ENCODE measurements at regions not wholly inside any gene's neighbourhood (a gene's known extent, or its start where the extent isn't known, plus 50 kb on each side); places are given as distances from the start of the nearest gene placed in this dataset.

DNA sequence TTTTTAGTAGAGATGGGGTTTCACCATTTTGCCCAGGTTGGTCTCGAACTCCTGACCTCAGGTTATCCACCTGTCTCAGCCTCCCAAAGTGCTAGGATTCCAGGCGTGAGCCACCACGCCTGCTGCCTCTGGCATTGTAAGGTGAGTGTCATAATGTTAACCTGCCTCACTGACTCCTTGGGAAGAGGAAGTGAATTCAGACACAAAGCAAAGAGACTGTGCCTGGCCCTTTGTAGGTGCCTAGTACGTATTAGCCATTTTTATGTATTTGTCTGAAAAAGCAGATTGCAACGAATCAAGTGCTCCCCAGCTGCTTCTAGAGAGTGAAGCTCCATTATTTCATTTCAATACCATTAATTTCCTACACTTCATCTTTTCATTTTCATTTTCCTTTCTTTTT, 260.5 kb downstream of the SAMD5 start:
- TF ChIP-seq NFIC (IDR thresholded peaks at IDR 0.05) (no peak), FOXM1 (IDR thresholded peaks at IDR 0.05; ENCODE audit: borderline replicate concordance, low read depth) (no peak), TCF12 (IDR thresholded peaks at IDR 0.05; ENCODE audit: low read depth) (no peak), CEBPB (IDR thresholded peaks at IDR 0.05) (no peak), EGR1 (IDR thresholded peaks at IDR 0.05) (no peak), RAD21 (IDR thresholded peaks at IDR 0.05; ENCODE audit: low read depth) (no peak), CREB1 (IDR thresholded peaks at IDR 0.05; ENCODE audit: low read depth) (no peak), YY1 (IDR thresholded peaks at IDR 0.05; ENCODE audit: low read depth) (no peak)
- TF ChIP-seq, protein P1, sequence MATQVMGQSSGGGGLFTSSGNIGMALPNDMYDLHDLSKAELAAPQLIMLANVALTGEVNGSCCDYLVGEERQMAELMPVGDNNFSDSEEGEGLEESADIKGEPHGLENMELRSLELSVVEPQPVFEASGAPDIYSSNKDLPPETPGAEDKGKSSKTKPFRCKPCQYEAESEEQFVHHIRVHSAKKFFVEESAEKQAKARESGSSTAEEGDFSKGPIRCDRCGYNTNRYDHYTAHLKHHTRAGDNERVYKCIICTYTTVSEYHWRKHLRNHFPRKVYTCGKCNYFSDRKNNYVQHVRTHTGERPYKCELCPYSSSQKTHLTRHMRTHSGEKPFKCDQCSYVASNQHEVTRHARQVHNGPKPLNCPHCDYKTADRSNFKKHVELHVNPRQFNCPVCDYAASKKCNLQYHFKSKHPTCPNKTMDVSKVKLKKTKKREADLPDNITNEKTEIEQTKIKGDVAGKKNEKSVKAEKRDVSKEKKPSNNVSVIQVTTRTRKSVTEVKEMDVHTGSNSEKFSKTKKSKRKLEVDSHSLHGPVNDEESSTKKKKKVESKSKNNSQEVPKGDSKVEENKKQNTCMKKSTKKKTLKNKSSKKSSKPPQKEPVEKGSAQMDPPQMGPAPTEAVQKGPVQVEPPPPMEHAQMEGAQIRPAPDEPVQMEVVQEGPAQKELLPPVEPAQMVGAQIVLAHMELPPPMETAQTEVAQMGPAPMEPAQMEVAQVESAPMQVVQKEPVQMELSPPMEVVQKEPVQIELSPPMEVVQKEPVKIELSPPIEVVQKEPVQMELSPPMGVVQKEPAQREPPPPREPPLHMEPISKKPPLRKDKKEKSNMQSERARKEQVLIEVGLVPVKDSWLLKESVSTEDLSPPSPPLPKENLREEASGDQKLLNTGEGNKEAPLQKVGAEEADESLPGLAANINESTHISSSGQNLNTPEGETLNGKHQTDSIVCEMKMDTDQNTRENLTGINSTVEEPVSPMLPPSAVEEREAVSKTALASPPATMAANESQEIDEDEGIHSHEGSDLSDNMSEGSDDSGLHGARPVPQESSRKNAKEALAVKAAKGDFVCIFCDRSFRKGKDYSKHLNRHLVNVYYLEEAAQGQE (IDR thresholded peaks at IDR 0.05; ENCODE audit: low read depth): no peak
- TF ChIP-seq, protein P2, sequence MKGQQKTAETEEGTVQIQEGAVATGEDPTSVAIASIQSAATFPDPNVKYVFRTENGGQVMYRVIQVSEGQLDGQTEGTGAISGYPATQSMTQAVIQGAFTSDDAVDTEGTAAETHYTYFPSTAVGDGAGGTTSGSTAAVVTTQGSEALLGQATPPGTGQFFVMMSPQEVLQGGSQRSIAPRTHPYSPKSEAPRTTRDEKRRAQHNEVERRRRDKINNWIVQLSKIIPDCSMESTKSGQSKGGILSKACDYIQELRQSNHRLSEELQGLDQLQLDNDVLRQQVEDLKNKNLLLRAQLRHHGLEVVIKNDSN (IDR thresholded peaks at IDR 0.05): no peak

DNA sequence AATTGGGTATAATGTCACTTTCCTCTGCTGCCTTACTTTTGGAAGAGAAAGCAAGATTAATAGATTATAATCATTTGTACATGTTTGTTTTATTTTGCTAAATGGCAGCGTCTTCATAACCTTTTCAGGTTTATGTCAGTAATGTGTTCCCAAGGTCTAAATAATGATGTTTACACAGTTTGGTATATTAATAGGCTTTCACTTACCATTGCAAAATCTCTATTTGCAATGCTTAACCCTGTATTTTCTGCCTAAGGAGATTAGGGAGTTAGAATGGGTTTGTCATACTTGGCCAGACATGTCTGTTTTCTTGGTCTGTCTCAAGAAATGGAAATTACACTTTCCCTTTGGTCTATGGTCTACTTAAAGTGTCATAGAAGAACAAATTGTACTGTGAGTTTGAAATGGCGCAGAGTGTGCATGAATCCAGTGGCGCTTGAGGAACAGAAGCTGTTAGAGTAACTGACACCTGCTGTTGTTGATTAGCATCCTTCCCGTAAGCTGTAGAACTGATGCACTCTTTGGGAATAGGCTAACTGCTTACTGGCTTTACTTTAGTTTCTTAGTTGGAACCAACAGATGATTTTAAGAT, 261.1 kb downstream of the SAMD5 start:
- no peak for TF ChIP-seq EGR1 (IDR thresholded peaks at IDR 0.05)
- no peak for TF ChIP-seq NFIC (IDR thresholded peaks at IDR 0.05)
- TF ChIP-seq CREB1 (IDR thresholded peaks at IDR 0.05; ENCODE audit: low read depth): no peak
- TF ChIP-seq YY1 (IDR thresholded peaks at IDR 0.05; ENCODE audit: low read depth): no peak
- no peak for TF ChIP-seq FOXM1 (IDR thresholded peaks at IDR 0.05; ENCODE audit: borderline replicate concordance, low read depth)
- TF ChIP-seq CEBPB (IDR thresholded peaks at IDR 0.05): no peak
- TF ChIP-seq TCF12 (IDR thresholded peaks at IDR 0.05; ENCODE audit: low read depth): no peak
- no peak for TF ChIP-seq EP300 (IDR thresholded peaks at IDR 0.05; ENCODE audit: borderline replicate concordance)
- TF ChIP-seq, protein P1 (IDR thresholded peaks at IDR 0.05; ENCODE audit: low read depth): no peak
- no peak for TF ChIP-seq RAD21 (IDR thresholded peaks at IDR 0.05; ENCODE audit: low read depth)
- no peak for TF ChIP-seq TAF1 (IDR thresholded peaks at IDR 0.05; ENCODE audit: low read depth)
- TF ChIP-seq TEAD4 (IDR thresholded peaks at IDR 0.05): no peak

DNA sequence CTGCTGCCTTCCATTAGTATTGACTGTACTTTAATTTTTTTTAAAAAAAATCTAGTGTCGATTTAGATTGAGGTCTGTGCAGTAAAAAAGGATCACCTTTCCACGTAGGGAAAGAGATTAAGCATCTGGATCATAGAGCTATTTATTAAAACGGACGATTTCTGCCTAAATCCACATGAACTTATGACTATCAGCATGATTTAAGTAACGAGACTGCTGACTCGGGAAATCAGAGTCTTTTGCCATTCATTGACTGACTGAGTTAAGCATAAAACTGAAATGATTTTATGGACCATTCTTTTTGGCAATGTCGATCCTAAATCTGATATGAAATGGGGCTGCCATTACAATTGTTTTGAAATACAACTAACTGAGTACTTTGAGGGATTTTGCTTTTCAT, 261.7 kb downstream of the SAMD5 start:
- no peak for TF ChIP-seq YY1 (IDR thresholded peaks at IDR 0.05; ENCODE audit: low read depth)
- TF ChIP-seq CREB1 (IDR thresholded peaks at IDR 0.05; ENCODE audit: low read depth): no peak

DNA sequence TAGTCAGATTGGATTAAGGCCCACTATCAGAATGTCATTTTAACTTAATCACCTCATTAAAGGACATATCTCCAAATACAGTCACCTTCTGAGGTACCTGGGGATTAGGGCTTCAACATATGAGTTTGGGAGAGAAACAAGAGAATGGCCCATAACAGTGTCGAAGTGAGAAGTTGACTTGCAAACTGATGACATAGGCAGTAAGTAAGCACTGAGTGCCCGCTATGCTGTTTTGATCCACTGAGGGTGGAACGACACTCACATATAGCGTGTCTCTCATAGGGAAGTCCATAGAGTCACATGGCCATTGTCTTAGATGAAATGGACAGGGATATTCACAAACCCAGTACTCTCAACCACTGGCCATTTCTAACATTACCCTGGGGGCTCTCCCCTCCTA, 264.2 kb downstream of the SAMD5 start:
- TF ChIP-seq EP300 (IDR thresholded peaks at IDR 0.05; ENCODE audit: borderline replicate concordance) (no peak), YY1 (IDR thresholded peaks at IDR 0.05; ENCODE audit: low read depth) (no peak), EGR1 (IDR thresholded peaks at IDR 0.05) (no peak), FOXM1 (IDR thresholded peaks at IDR 0.05; ENCODE audit: borderline replicate concordance, low read depth) (no peak), CEBPB (IDR thresholded peaks at IDR 0.05) (no peak)

DNA sequence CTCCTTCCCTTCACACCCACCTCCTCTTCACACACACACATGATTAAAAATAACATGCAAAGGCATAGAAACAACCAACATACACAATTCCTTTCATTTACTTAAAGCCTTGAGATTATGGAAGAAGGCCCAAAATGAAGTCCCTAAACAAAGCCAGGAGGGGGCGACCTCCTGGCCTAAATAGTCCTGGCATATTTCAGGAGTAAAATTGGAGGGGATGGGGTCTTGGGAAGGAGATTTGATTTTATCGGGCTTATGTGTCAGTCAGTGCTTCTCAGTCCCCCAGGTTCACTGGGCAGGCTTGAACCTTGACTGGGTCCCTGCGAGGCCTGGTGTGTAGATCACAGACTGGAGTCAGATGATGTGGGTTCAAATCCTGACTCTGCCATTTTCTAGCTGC, 266.4 kb downstream of the SAMD5 start:
- TF ChIP-seq EGR1 (IDR thresholded peaks at IDR 0.05) (no peak), TAF1 (IDR thresholded peaks at IDR 0.05; ENCODE audit: low read depth) (no peak), RAD21 (IDR thresholded peaks at IDR 0.05; ENCODE audit: low read depth) (no peak), FOXM1 (IDR thresholded peaks at IDR 0.05; ENCODE audit: borderline replicate concordance, low read depth) (no peak), EP300 (IDR thresholded peaks at IDR 0.05; ENCODE audit: borderline replicate concordance) (no peak), NFIC (IDR thresholded peaks at IDR 0.05) (no peak), ZBTB7A (IDR thresholded peaks at IDR 0.05; ENCODE audit: low read depth) (no peak), TCF12 (IDR thresholded peaks at IDR 0.05; ENCODE audit: low read depth) (no peak), CEBPB (IDR thresholded peaks at IDR 0.05) (no peak), TEAD4 (IDR thresholded peaks at IDR 0.05) (no peak), YY1 (IDR thresholded peaks at IDR 0.05; ENCODE audit: low read depth) (no peak), CREB1 (IDR thresholded peaks at IDR 0.05; ENCODE audit: low read depth) (no peak)
- TF ChIP-seq, protein P2 (IDR thresholded peaks at IDR 0.05): no peak
- TF ChIP-seq, protein P3, sequence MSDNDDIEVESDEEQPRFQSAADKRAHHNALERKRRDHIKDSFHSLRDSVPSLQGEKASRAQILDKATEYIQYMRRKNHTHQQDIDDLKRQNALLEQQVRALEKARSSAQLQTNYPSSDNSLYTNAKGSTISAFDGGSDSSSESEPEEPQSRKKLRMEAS (IDR thresholded peaks at IDR 0.05): no peak
- TF ChIP-seq, protein P1 (IDR thresholded peaks at IDR 0.05; ENCODE audit: low read depth): no peak

All from Ishikawa (cell line).